SK-N-MC (cell line): ENCODE measurements at regions not wholly inside any gene's neighbourhood (a gene's known extent, or its start where the extent isn't known, plus 50 kb on each side); places are given as distances from the start of the nearest gene placed in this dataset.

ENCODE experiments used
- DNase-seq: peaks from one replicate; pipeline ENCODE4 v3.0.0-alpha.2; 2011; ENCODE audit warnings: low read depth, low spot score
- H3K27ac ChIP-seq: fragments of 200-600 bp; sonication (generic); 2 replicates; pipeline ENCODE4 v1.5.1; 2016; ENCODE audit warnings: mixed run types
- H3K36me3 ChIP-seq: fragments of 200-600 bp; sonication (generic); 2 replicates; pipeline ENCODE4 v1.6.1; 2017; ENCODE audit warnings: antibody characterized with exemption, low read length, mixed read lengths; ENCODE audit not compliant: insufficient read depth
- H3K4me3 ChIP-seq: fragments of 200-600 bp; sonication (generic); 2 replicates; pipeline ENCODE4 v1.5.1; 2016
- H3K9ac ChIP-seq: fragments of 200-600 bp; sonication (generic); 2 replicates; pipeline ENCODE4 v1.8.0; 2017; ENCODE audit warnings: mixed run types, mixed read lengths; ENCODE audit not compliant: insufficient read length
- H3K9me3 ChIP-seq: fragments of 200-600 bp; sonication (generic); 2 replicates; pipeline ENCODE4 v1.6.1; 2017; ENCODE audit warnings: low read depth, mild to moderate bottlenecking, antibody characterized with exemption, low read length, moderate library complexity, mixed read lengths
- EZH2 ChIP-seq: fragments of 200-600 bp; sonication (generic); IDR thresholded peaks from one replicate; pipeline ENCODE4 v1.6.1; 2017; ENCODE audit warnings: antibody characterized with exemption
- FOXP2 ChIP-seq: optimal IDR thresholded peaks from 2 replicates; pipeline ENCODE3; 2011; ENCODE audit warnings: mild to moderate bottlenecking, moderate library complexity; ENCODE audit not compliant: insufficient read depth; ENCODE audit errors: extremely low read length, control extremely low read depth
- POLR2AphosphoS5 ChIP-seq: IDR thresholded peaks from 2 replicates; pipeline ENCODE4 v1.6.1; 2012; ENCODE audit warnings: mild to moderate bottlenecking, low read depth, low read length, borderline replicate concordance

DNA sequence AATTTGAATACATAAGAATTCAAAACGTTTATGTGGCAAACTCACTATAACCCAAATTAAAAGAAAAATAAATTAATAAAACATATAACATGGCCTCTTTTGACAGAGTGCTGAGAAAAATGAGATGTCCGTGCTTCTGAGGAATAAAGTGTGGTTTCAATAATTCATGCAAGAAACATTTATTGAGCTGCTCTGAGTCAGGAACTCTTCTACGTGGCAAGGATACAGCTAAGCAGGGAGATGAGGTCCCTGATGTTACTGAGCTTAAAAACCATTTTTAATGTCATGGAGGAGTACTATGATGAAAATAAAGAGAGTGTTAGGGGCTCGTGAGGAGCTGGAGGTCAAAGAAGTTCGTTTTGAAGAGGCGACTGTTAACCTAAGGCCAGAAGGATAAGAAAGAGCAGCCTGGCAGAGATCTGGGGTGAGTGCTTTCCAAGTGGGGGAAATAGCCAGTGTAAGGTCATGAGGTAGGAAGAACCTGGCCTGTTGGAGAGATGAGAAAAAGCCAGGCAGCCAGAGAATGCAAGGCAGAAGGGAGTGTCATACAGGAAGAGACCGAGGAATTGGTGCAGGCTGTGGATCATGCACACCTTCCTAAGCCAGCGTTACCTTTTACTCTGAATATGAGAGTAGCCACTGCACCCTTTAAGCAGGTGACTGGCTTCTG is 182.2 kb upstream of the DUSP10 start:
- Histone ChIP-seq H3K36me3 (no peaks in the 10 kb centered on the region), H3K9ac (no peak overlapping the region), H3K27ac (no peak overlapping the region), H3K4me3 (no peak overlapping the region), H3K9me3 (no peaks in the 10 kb centered on the region)
- TF ChIP-seq EZH2 (no peak), POLR2AphosphoS5 (no peak), FOXP2 (no peak)
- no peak for DNase-seq

DNA sequence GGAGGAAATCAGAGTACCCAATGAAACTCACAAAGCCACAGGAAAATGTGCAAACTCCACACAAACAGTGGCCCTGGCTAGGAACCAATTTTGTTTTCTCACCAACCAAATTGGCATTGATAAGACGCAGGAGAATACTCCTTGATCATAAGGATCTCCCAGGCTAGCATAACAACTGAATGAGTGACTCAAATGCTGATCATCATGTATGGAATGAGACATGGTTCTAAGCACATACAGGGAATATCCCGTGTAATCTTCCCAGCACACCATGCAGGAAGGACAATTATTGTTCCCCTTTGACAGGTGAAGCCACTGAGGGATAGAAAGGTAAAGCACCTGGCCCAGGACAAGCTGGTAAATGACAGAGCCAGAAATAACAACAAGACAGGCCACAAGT is 180.0 kb upstream of the DUSP10 start:
- TF ChIP-seq EZH2, result no peak
- TF ChIP-seq POLR2AphosphoS5, result no peak
- TF ChIP-seq FOXP2, result no peak
- Histone ChIP-seq H3K36me3 (no peaks in the 10 kb centered on the region), H3K9ac (no peak overlapping the region), H3K4me3 (no peak overlapping the region), H3K27ac (no peak overlapping the region), H3K9me3 (no peaks in the 10 kb centered on the region)
- no peak for DNase-seq

DNA sequence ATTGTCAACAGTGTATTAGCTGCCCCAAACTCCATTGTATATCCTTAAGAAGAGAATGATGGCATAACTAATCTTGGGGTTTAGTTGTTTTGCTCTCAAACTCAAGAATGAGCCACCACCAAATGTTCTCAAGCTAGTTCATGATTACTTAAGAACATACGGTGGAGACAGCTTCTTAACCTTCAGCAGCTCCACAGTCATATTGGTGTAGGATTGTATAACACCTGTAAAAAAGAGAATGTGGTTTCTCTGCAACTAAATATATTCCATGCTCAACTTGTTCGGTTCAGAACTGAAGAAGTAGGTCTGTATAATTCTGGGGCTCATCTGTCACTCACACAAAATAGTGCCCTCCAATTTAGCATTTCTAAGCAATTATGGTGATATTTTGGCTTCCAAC is 177.9 kb upstream of the DUSP10 start:
- Histone ChIP-seq H3K4me3 (no peak overlapping the region), H3K27ac (no peak overlapping the region), H3K9ac (no peak overlapping the region), H3K9me3 (no peaks in the 10 kb centered on the region), H3K36me3 (no peaks in the 10 kb centered on the region)
- no peak for DNase-seq
- TF ChIP-seq POLR2AphosphoS5 (no peak), FOXP2 (no peak), EZH2 (no peak)

DNA sequence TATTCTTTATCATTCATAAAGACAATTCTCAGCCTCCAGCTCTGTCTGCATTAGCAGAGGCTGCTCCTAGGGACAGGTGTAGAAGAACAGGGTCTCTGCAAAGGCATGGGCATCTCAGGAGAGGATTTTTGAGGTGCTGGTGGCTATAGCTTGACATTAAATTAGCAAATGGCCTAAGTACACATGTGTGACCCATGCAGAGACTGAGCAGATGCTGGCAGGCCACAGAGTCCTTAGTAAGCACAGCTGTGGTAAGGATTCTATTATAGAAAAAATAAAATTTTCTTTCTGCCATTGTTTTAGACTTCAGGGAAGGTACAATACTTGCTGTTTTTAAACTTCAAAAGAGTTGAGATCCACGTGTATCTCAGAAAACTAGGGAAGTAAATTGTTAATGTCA is 177.5 kb upstream of the DUSP10 start:
- TF ChIP-seq EZH2, result no peak
- H3K9ac ChIP-seq, result no peak overlapping the region
- H3K4me3 ChIP-seq, result no peak overlapping the region
- no peaks in the 10 kb centered on the region for H3K9me3 ChIP-seq
- H3K27ac ChIP-seq, result no peak overlapping the region
- DNase-seq, result no peak
- no peaks in the 10 kb centered on the region for H3K36me3 ChIP-seq

DNA sequence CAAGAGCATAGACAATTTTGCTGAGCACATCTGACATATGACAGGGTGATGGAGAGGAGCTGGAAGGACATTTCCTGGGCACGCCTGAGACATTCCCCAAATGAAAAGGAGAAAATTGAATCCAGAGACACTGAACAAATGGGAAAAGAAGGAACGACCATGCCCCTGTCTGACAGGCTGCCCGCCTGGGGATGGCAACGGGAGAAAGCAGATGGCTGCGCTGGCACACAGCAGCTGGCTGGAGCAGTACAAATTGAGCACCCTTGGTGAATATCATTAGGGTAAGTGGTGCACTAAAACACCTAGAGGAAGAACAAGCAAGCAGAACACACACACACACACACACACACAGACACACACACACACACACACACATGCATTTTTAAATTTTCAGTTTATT is 174.3 kb upstream of the DUSP10 start:
- no peak for TF ChIP-seq EZH2
- no peak for TF ChIP-seq FOXP2
- TF ChIP-seq POLR2AphosphoS5, result no peak
- Histone ChIP-seq H3K36me3 (no peaks in the 10 kb centered on the region), H3K4me3 (no peak overlapping the region), H3K9me3 (no peaks in the 10 kb centered on the region), H3K27ac (no peak overlapping the region), H3K9ac (no peak overlapping the region)
- DNase-seq, result no peak

DNA sequence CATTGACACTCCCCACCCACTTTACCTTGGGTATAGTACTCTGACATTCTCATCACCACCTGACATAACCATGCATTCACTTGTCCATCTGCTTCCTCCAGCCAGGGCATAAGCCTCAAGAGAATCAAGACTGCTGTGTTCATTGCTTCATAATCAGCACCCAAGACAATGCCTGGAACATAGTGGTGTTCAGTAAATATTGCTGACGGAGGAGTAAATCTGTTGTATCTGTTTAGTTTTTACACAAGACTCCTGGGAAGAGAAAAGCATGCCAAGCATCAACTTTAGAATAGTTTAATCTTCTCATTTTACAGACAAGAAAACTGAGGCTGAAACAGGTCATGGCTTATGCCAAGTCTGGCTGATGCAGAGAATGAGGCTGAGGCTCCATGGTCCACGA is 173.9 kb upstream of the DUSP10 start:
- TF ChIP-seq POLR2AphosphoS5 (no peak), EZH2 (no peak), FOXP2 (no peak)
- Histone ChIP-seq H3K9me3 (no peaks in the 10 kb centered on the region), H3K27ac (no peak overlapping the region), H3K9ac (no peak overlapping the region), H3K36me3 (no peaks in the 10 kb centered on the region), H3K4me3 (no peak overlapping the region)
- no peak for DNase-seq

DNA sequence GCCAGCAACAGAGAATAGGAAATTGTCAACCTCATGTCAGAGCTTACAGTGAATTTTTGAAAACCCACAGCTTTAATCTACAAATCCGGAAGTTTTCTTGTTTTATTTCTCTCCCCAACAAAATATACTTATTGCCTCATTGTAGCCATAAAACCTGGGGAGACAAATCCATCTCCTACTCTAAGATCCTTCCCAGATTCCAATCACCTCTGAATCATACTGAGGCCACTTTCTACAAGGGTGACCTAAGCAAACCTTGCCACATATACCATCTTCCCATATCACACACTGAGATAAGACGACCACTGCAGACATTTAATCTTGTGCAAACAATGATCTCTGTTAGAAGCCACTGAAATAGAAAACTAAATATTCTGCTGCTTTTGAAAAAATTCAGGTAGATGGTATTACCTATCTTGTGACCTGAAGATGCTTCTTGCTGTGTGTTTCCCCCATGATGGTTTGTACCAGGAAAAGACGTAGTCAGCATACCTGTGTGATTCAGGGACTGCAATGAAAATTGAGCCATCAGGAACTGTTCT is 171.5 kb upstream of the DUSP10 start:
- Histone ChIP-seq H3K36me3 (no peaks in the 10 kb centered on the region), H3K9me3 (no peaks in the 10 kb centered on the region), H3K4me3 (no peak overlapping the region), H3K9ac (no peak overlapping the region), H3K27ac (no peak overlapping the region)
- no peak for TF ChIP-seq FOXP2
- TF ChIP-seq EZH2, result no peak
- TF ChIP-seq POLR2AphosphoS5, result no peak
- DNase-seq, result no peak

DNA sequence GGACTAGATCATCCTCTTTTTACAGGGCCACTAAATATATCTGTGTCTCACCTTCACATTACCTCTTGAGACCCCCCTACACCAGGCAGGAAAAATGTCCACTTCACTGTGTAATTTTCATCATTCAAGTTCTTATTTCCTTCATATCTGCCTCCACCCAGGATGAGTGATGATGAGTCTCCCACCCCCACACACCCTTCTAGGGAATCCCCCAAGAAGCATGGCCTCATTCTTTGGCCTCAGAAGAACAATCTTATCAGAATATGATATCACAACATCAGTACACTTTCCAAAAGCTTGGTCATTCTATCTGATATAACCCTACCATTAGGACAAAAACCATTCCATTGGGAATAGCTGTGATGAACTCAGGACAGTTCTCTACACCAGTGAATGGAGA is 170.3 kb upstream of the DUSP10 start:
- H3K27ac ChIP-seq, result no peak overlapping the region
- no peak for DNase-seq
- no peak overlapping the region for H3K9ac ChIP-seq
- no peaks in the 10 kb centered on the region for H3K36me3 ChIP-seq
- no peaks in the 10 kb centered on the region for H3K9me3 ChIP-seq
- H3K4me3 ChIP-seq, result no peak overlapping the region
- TF ChIP-seq EZH2 (no peak), FOXP2 (no peak), POLR2AphosphoS5 (no peak)

DNA sequence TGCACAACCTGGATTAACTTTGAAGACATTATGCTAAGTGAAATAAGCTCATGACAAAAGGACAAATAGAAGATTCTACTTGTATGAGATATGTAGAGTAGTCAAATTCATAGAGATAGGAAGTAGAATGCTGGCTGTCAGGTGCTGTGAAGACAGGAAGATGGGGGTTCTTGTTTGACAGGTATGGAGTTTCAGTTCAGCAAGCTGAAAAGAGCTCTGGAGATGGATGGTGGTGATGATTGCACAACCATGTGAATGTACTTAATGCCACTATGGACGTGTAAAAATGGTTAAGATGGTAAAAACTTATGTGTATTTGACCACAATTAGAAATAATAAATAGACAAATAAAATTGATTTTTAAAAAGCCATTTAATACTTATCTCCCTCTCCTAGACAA is 169.8 kb upstream of the DUSP10 start:
- Histone ChIP-seq H3K27ac (no peak overlapping the region), H3K36me3 (no peaks in the 10 kb centered on the region), H3K4me3 (no peak overlapping the region), H3K9me3 (no peaks in the 10 kb centered on the region), H3K9ac (no peak overlapping the region)
- no peak for DNase-seq
- TF ChIP-seq FOXP2 (no peak), EZH2 (no peak), POLR2AphosphoS5 (no peak)
